Endothelial cell of umbilical vein (primary cell): ENCODE measurements at regions not wholly inside any gene's neighbourhood (a gene's known extent, or its start where the extent isn't known, plus 50 kb on each side); places are given as distances from the start of the nearest gene placed in this dataset.

ENCODE experiments used
- BruUV-seq: library from RNA; stranded (reverse); fragments of 400-500 nt; replicated peaks from 2 replicates; lab custom pipeline; 2021; lab: Mats Ljungman, UMichigan
- CTCF ChIA-PET: fragments of 300-600, 350-600 bp; sonication (Branson Sonifier 250); formaldehyde crosslinking; loops from one replicate; lab custom pipeline; 2021; ENCODE audit warnings: antibody characterized with exemption, inconsistent platforms; lab: Charles Lee
- POLR2A ChIA-PET: fragments of 300-600, 350-600 bp; sonication (Branson Sonifier 250); formaldehyde crosslinking; loops from one replicate; lab custom pipeline; 2021; ENCODE audit warnings: antibody characterized with exemption, inconsistent platforms; lab: Charles Lee
- DNase-seq: peaks from one replicate; pipeline ENCODE4 v3.0.0-alpha.2; 2011; ENCODE audit warnings: low read depth, low spot score
- FAIRE-seq: peaks from 2 replicates; lab custom pipeline; 2011; peaks lifted over from hg19 to GRCh38; lab: Jason Lieb, UNC
- H2AFZ ChIP-seq: 2 replicates; pipeline ENCODE4 v1.6.0; 2012; ENCODE audit warnings: low read depth, low read length, control low read depth, inconsistent platforms
- H3K27ac ChIP-seq: 2 replicates; pipeline ENCODE4 v1.5.1; 2011; ENCODE audit warnings: low read depth, mild to moderate bottlenecking, control low read depth, low read length, moderate library complexity; ENCODE audit not compliant: insufficient read depth
- H3K27me3 ChIP-seq, 2 experiments: 2 replicates each; pipeline versions ENCODE4 v1.6.0 to v1.6.1; 2011; ENCODE audit warnings: low read length in 2 of 2, mixed read lengths in 1 of 2; ENCODE audit not compliant: control insufficient read depth in 2 of 2, insufficient read depth in 2 of 2
- H3K36me3 ChIP-seq, 2 experiments: 2 replicates in 1 of 2; 3 replicates in 1 of 2; pipeline ENCODE4 v1.5.1; 2011; ENCODE audit warnings: low read length in 2 of 2, mild to moderate bottlenecking in 1 of 2, moderate library complexity in 1 of 2; ENCODE audit not compliant: control insufficient read depth in 2 of 2, insufficient read depth in 2 of 2; ENCODE audit errors: extremely low read depth in 1 of 2
- H3K4me1 ChIP-seq: 3 replicates; pipeline ENCODE4 v1.5.1; 2011; ENCODE audit warnings: mild to moderate bottlenecking, low read length; ENCODE audit not compliant: control insufficient read depth, insufficient read depth; ENCODE audit errors: extremely low read depth
- H3K4me2 ChIP-seq: 2 replicates; pipeline ENCODE4 v1.6.1; 2011; ENCODE audit warnings: low read length, control low read depth, mixed read lengths; ENCODE audit not compliant: insufficient read depth
- H3K4me3 ChIP-seq, 3 experiments: fragments of 200-600 bp in 1 of 3; sonication (generic), shearing (Covaris generic) in 1 of 3; replicated peaks in 1 of 3; 2 replicates each; pipeline ENCODE4 v1.5.1; 2011 to 2016; ENCODE audit warnings: control low read depth in 3 of 3, low read length in 3 of 3, mild to moderate bottlenecking in 2 of 3, inconsistent platforms in 1 of 3, low read depth in 1 of 3, moderate library complexity in 1 of 3; ENCODE audit not compliant: insufficient read depth in 1 of 3
- H3K79me2 ChIP-seq: 2 replicates; pipeline ENCODE4 v1.6.0; 2012; ENCODE audit warnings: low read length, inconsistent platforms; ENCODE audit not compliant: control insufficient read depth, insufficient read depth
- H3K9ac ChIP-seq: replicated peaks from 2 replicates; pipeline ENCODE3; 2011; ENCODE audit warnings: low read length, control low read depth; ENCODE audit not compliant: insufficient read depth; ENCODE audit errors: extremely low read depth
- H3K9me1 ChIP-seq: replicated peaks from 3 replicates; pipeline ENCODE4 v1.6.0; 2011; ENCODE audit warnings: mild to moderate bottlenecking, low read length; ENCODE audit not compliant: control insufficient read depth, insufficient read depth; ENCODE audit errors: extremely low read depth
- H3K9me3 ChIP-seq: replicated peaks from 2 replicates; pipeline ENCODE4 v1.5.1; 2012; ENCODE audit warnings: low read length, inconsistent platforms; ENCODE audit not compliant: control insufficient read depth, insufficient read depth
- H4K20me1 ChIP-seq: replicated peaks from 2 replicates; pipeline ENCODE3; 2011; ENCODE audit warnings: mild to moderate bottlenecking, low read length; ENCODE audit not compliant: control insufficient read depth, insufficient read depth; ENCODE audit errors: extremely low read depth
- CTCF ChIP-seq, 2 donors: IDR thresholded peaks; 1 replicate in 1 of 2; 2 replicates in 1 of 2; pipeline ENCODE4 v1.5.1; 2011; ENCODE audit warnings: low read length in 2 of 2, mild to moderate bottlenecking in 2 of 2, moderate library complexity in 2 of 2, control low read depth in 1 of 2, inconsistent platforms in 1 of 2, low read depth in 1 of 2; ENCODE audit not compliant: insufficient read depth in 1 of 2; ENCODE audit errors: extremely low read depth in 1 of 2
- EZH2 ChIP-seq: IDR thresholded peaks from 2 replicates; pipeline ENCODE4 v1.6.1; 2012; ENCODE audit warnings: borderline replicate concordance, low read depth, mild to moderate bottlenecking, moderate library complexity, low read length, inconsistent platforms; ENCODE audit not compliant: severe bottlenecking
- FOS ChIP-seq: IDR thresholded peaks from 2 replicates; pipeline ENCODE4 v1.6.1; 2011; ENCODE audit warnings: mild to moderate bottlenecking, low read length, moderate library complexity, borderline replicate concordance; ENCODE audit not compliant: insufficient read depth
- GATA2 ChIP-seq: IDR thresholded peaks from 2 replicates; pipeline ENCODE4 v1.7.0; 2011; ENCODE audit warnings: low read depth, mild to moderate bottlenecking, moderate library complexity, mixed read lengths, low read length; ENCODE audit not compliant: insufficient read length, insufficient read depth
- JUN ChIP-seq: IDR thresholded peaks from 2 replicates; pipeline ENCODE4 v1.6.1; 2011; ENCODE audit warnings: borderline replicate concordance, low read depth; ENCODE audit not compliant: insufficient read length, insufficient read depth
- MAX ChIP-seq: IDR thresholded peaks from 2 replicates; pipeline ENCODE4 v1.6.1; 2011; ENCODE audit not compliant: insufficient read depth, insufficient read length
- MYC ChIP-seq: IDR thresholded peaks from one replicate; pipeline ENCODE4 v1.6.1; 2011; ENCODE audit warnings: mild to moderate bottlenecking, low read depth, low read length
- POLR2A ChIP-seq: IDR thresholded peaks from 2 replicates; pipeline ENCODE4 v1.6.1; 2012; ENCODE audit warnings: low read depth, mild to moderate bottlenecking, control low read depth, low read length
- POLR2AphosphoS5 ChIP-seq: IDR thresholded peaks from 2 replicates; pipeline ENCODE4 v1.6.1; 2012; ENCODE audit warnings: low read depth, mild to moderate bottlenecking, control low read depth, low read length, moderate library complexity; ENCODE audit not compliant: insufficient read depth
- dilution Hi-C: fragments of 300-500 bp; cut with MboI; formaldehyde crosslinking; loops from one replicate; pipeline ENCODE4 v1.15.0; 2019; ENCODE audit warnings: low sequenced_read_pairs; ENCODE audit not compliant: extremely low pct_ligation_motif_present
- intact Hi-C: fragments of 100-400 bp; cut with micrococcal nuclease; formaldehyde crosslinking; loops from one replicate; pipeline ENCODE4 v1.10.0; 2022

GRCh38 chr10:78981257-78981969 lies 87.4 kb upstream of the ZMIZ1 start:
- H3K4me2 ChIP-seq, result no peak overlapping the region
- no peaks in the 10 kb centered on the region for H3K9me1 ChIP-seq
- CTCF ChIA-PET, result no interaction called here
- FAIRE-seq (no peak), DNase-seq (no peak)
- POLR2A ChIA-PET, result no interaction called here
- no peak overlapping the region for H3K4me3 ChIP-seq
- intact Hi-C loops (no loop called here), dilution Hi-C loops (no loop called here)
- H3K27me3 ChIP-seq, result no peaks in the 10 kb centered on the region
- no peaks in the 10 kb centered on the region for H3K36me3 ChIP-seq
- TF ChIP-seq JUN (no peak), MYC (no peak), GATA2 (no peak), EZH2 (no peak), POLR2AphosphoS5 (no peak), CTCF (IDR thresholded peaks at IDR 0.05; ENCODE audit: extremely low read depth in 1 of 2, insufficient read depth in 1 of 2, low read depth in 1 of 2, low read length in 2 of 2) (no peak), MAX (no peak), POLR2A (no peak), FOS (no peak)
- H3K9ac ChIP-seq, result no peak overlapping the region
- no peaks in the 10 kb centered on the region for H3K4me1 ChIP-seq
- no peak overlapping the region for H2AFZ ChIP-seq
- H3K27ac ChIP-seq, result no peak overlapping the region
- no peaks in the 10 kb centered on the region for H3K9me3 ChIP-seq
- BruUV-seq, result no TSS peak
- no peaks in the 10 kb centered on the region for H3K79me2 ChIP-seq
- H4K20me1 ChIP-seq, result no peaks in the 10 kb centered on the region
